SU-DHL-6 (cell line): ENCODE measurements at regions not wholly inside any gene's neighbourhood (a gene's known extent, or its start where the extent isn't known, plus 50 kb on each side); places are given as distances from the start of the nearest gene placed in this dataset.

Experiments used
- CTCF ChIP-seq: fragments of 200-600 bp; sonication (generic); IDR thresholded peaks from one replicate; pipeline ENCODE4 v1.5.1; 2017; ENCODE audit warnings: antibody characterized with exemption, mild to moderate bottlenecking, low read length, moderate library complexity; ENCODE audit not compliant: insufficient read depth, poor library complexity, severe bottlenecking
- EZH2phosphoT487 ChIP-seq: fragments of 200-600 bp; sonication (generic), shearing (Covaris generic); conservative IDR thresholded peaks from 2 replicates; pipeline ENCODE4 v1.6.1; 2018; ENCODE audit warnings: mild to moderate bottlenecking, antibody characterized with exemption, low read length, moderate library complexity, mixed read lengths

DNA sequence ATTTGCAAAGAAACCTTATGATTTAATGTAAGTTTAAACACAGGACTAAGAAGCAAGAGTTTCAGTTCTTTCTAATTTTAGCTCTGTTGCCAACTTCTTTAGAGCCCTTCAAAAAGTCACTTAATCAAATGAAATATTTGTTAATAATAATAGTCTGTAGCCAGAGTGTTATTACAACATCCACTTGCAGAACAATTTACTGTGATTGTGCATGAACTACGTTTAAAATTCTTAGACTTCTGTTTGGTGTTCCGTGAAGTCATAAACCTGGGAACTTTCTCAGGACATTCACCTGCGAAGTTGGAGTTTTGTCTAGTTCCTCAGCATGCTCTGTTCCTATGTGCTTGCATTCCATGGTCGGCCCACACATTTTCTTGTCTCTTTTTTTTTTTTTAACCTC, 244.0 kb upstream of the AVPR1A start:
- TF ChIP-seq CTCF, result no peak
- no peak for TF ChIP-seq EZH2phosphoT487
